Activated naive CD4-positive, alpha-beta T cell treated with anti-CD3 and anti-CD28 coated beads, Interleukin-2, amount 10 ng/mL, durations not matched to agents 7 days and 5 days (primary cell): ENCODE measurements at regions not wholly inside any gene's neighbourhood (a gene's known extent, or its start where the extent isn't known, plus 50 kb on each side); places are given as distances from the start of the nearest gene placed in this dataset.
"Not testable (repeated sequence)": the region's sequence is repeated elsewhere in the genome, so short reads cannot be mapped to it uniquely, and the experiment has no call there.

Source experiments
- CTCF ChIA-PET: fragments of 350-600 bp; sonication (Branson Sonifier 250); formaldehyde crosslinking; loops from one replicate; lab custom pipeline; 2021; ENCODE audit warnings: antibody characterized with exemption; lab: Charles Lee
- DNase-seq: peaks from one replicate; pipeline ENCODE4 v3.0.0-alpha.2; 2020
- H3K27ac Mint-ChIP-seq: one replicate; pipeline ENCODE4 v1.8.0; 2021; ENCODE audit warnings: mild to moderate bottlenecking, moderate library complexity, mixed read lengths
- H3K27me3 Mint-ChIP-seq: one replicate; pipeline ENCODE4 v1.8.0; 2021; ENCODE audit warnings: mild to moderate bottlenecking, mixed read lengths
- H3K36me3 Mint-ChIP-seq: one replicate; pipeline ENCODE4 v1.8.0; 2021; ENCODE audit warnings: mixed read lengths
- H3K4me1 Mint-ChIP-seq: one replicate; pipeline ENCODE4 v1.8.0; 2021; ENCODE audit warnings: mixed read lengths
- H3K4me3 Mint-ChIP-seq: one replicate; pipeline ENCODE4 v1.8.0; 2021; ENCODE audit warnings: mild to moderate bottlenecking, moderate library complexity, mixed read lengths
- H3K9me3 Mint-ChIP-seq: one replicate; pipeline ENCODE4 v1.8.0; 2021; ENCODE audit warnings: mixed read lengths

GRCh38 chr11:45386972-45387371, 100.8 kb upstream of the SYT13 start:
- Mint-ChIP-seq H3K4me3 (no peak overlapping the region), H3K36me3 (no peaks in the 10 kb centered on the region), H3K27me3 (peaks cover 49% of the 10 kb centered on the region), H3K4me1 (peaks cover 8% of the 10 kb centered on the region), H3K9me3 (no peaks in the 10 kb centered on the region), H3K27ac (no peak overlapping the region)
- DNase-seq, result no peak
- CTCF ChIA-PET, result interaction anchor here (1.4 to 3.1 kb wide), 2 partner anchors 16 to 268 kb away, joined by 3 to 12 read pairs; no protein-coding TSS in a partner anchor

- Mint-ChIP-seq H3K4me3 (no peak overlapping the region), H3K36me3 (no peaks in the 10 kb centered on the region), H3K4me1 (peaks cover 8% of the 10 kb centered on the region), H3K9me3 (no peaks in the 10 kb centered on the region), H3K27me3 (peaks cover 55% of the 10 kb centered on the region), H3K27ac (no peak overlapping the region)
- no peak for DNase-seq
- CTCF ChIA-PET, result interaction anchor here (3.1 kb wide), 1 partner anchor 15 kb away, joined by 12 read pairs; no protein-coding TSS in a partner anchor
Measured at GRCh38 chr11:45385844-45386243, 99.7 kb upstream of the SYT13 start.

- DNase-seq, result no peak
- Mint-ChIP-seq H3K27me3 (peaks cover 55% of the 10 kb centered on the region), H3K27ac (no peak overlapping the region), H3K4me3 (no peak overlapping the region), H3K36me3 (no peaks in the 10 kb centered on the region), H3K9me3 (no peaks in the 10 kb centered on the region), H3K4me1 (peaks cover 8% of the 10 kb centered on the region)
- CTCF ChIA-PET, result interaction anchor here (3.1 kb wide), 1 partner anchor 14 kb away, joined by 12 read pairs; no protein-coding TSS in a partner anchor
Measured at GRCh38 chr11:45385423-45385822, 99.3 kb upstream of the SYT13 start.

- Mint-ChIP-seq H3K36me3 (no peaks in the 10 kb centered on the region), H3K27ac (no peak overlapping the region), H3K27me3 (peaks cover 55% of the 10 kb centered on the region), H3K4me3 (no peak overlapping the region), H3K9me3 (no peaks in the 10 kb centered on the region), H3K4me1 (peaks cover 8% of the 10 kb centered on the region)
- peak; percentile 15 for DNase-seq
- CTCF ChIA-PET, result interaction anchor here (3.1 kb wide), 1 partner anchor 14 kb away, joined by 12 read pairs; no protein-coding TSS in a partner anchor
Measured at GRCh38 chr11:45384711-45385241, 98.6 kb upstream of the SYT13 start.

- Mint-ChIP-seq H3K4me1 (peaks cover 8% of the 10 kb centered on the region), H3K27me3 (peaks cover 55% of the 10 kb centered on the region), H3K4me3 (no peak overlapping the region), H3K9me3 (no peaks in the 10 kb centered on the region), H3K27ac (no peak overlapping the region), H3K36me3 (no peaks in the 10 kb centered on the region)
- DNase-seq, result peak; percentile 9
- CTCF ChIA-PET, result interaction anchor here (3.1 kb wide), 1 partner anchor 13 kb away, joined by 12 read pairs; no protein-coding TSS in a partner anchor
Measured at GRCh38 chr11:45384016-45384415, 97.9 kb upstream of the SYT13 start.

- Mint-ChIP-seq H3K27ac (no peak overlapping the region), H3K27me3 (peaks cover 47% of the 10 kb centered on the region), H3K4me3 (no peak overlapping the region), H3K36me3 (no peaks in the 10 kb centered on the region), H3K9me3 (no peaks in the 10 kb centered on the region), H3K4me1 (peaks cover 8% of the 10 kb centered on the region)
- DNase-seq, result no peak
- CTCF ChIA-PET, result interaction anchor here (1.5 kb wide), 1 partner anchor 12 kb away, joined by 5 read pairs; no protein-coding TSS in a partner anchor
Measured at GRCh38 chr11:45383224-45383623, 97.1 kb upstream of the SYT13 start.

GRCh38 chr11:45382133-45382878, 96.2 kb upstream of the SYT13 start:
- H3K4me3 Mint-ChIP-seq, result no peak overlapping the region
- peak; percentile 4 for DNase-seq
- CTCF ChIA-PET, result interaction anchor here (1.5 kb wide), 1 partner anchor 11 kb away, joined by 5 read pairs; no protein-coding TSS in a partner anchor
- H3K27me3 Mint-ChIP-seq, result peaks cover 43% of the 10 kb centered on the region
- H3K36me3 Mint-ChIP-seq, result no peaks in the 10 kb centered on the region
- H3K4me1 Mint-ChIP-seq, result peaks cover 8% of the 10 kb centered on the region
- H3K9me3 Mint-ChIP-seq, result no peaks in the 10 kb centered on the region
- H3K27ac Mint-ChIP-seq, result no peak overlapping the region

- no peaks in the 10 kb centered on the region for H3K9me3 Mint-ChIP-seq
- CTCF ChIA-PET, result interaction anchor here (0.7 kb wide), 1 partner anchor 8 kb away, joined by 3 read pairs; no protein-coding TSS in a partner anchor
- DNase-seq, result peak; percentile 3
- H3K36me3 Mint-ChIP-seq, result no peaks in the 10 kb centered on the region
- H3K27me3 Mint-ChIP-seq, result peaks cover 40% of the 10 kb centered on the region
- no peak overlapping the region for H3K4me3 Mint-ChIP-seq
- H3K27ac Mint-ChIP-seq, result no peak overlapping the region
- peaks cover 13% of the 10 kb centered on the region for H3K4me1 Mint-ChIP-seq
Measured at GRCh38 chr11:45379162-45379863, 93.2 kb upstream of the SYT13 start.

GRCh38 chr11:45378516-45378915, 92.4 kb upstream of the SYT13 start:
- no peak for DNase-seq
- no peak overlapping the region for H3K27ac Mint-ChIP-seq
- H3K4me1 Mint-ChIP-seq, result peaks cover 13% of the 10 kb centered on the region
- H3K9me3 Mint-ChIP-seq, result no peaks in the 10 kb centered on the region
- no peaks in the 10 kb centered on the region for H3K36me3 Mint-ChIP-seq
- CTCF ChIA-PET, result no interaction called here
- H3K4me3 Mint-ChIP-seq, result no peak overlapping the region
- H3K27me3 Mint-ChIP-seq, result peaks cover 40% of the 10 kb centered on the region

GRCh38 chr11:45374653-45375059, 88.5 kb upstream of the SYT13 start:
- CTCF ChIA-PET, result interaction anchor here (1.1 to 4.9 kb wide), 3 partner anchors 279 to 397 kb away, joined by 3 to 31 read pairs (median 9); no protein-coding TSS in a partner anchor
- Mint-ChIP-seq H3K36me3 (no peaks in the 10 kb centered on the region), H3K27me3 (peaks cover 56% of the 10 kb centered on the region), H3K4me1 (peaks cover 5% of the 10 kb centered on the region), H3K4me3 (no peak overlapping the region), H3K9me3 (no peaks in the 10 kb centered on the region), H3K27ac (no peak overlapping the region)
- no peak for DNase-seq

- H3K27me3 Mint-ChIP-seq, result peaks cover 60% of the 10 kb centered on the region
- H3K4me1 Mint-ChIP-seq, result peaks cover 5% of the 10 kb centered on the region
- no peak overlapping the region for H3K4me3 Mint-ChIP-seq
- H3K27ac Mint-ChIP-seq, result no peak overlapping the region
- no peak for DNase-seq
- H3K36me3 Mint-ChIP-seq, result no peaks in the 10 kb centered on the region
- CTCF ChIA-PET, result interaction anchor here (1.7 to 4.9 kb wide), 2 partner anchors 280 to 397 kb away, joined by 9 to 31 read pairs; no protein-coding TSS in a partner anchor
- no peaks in the 10 kb centered on the region for H3K9me3 Mint-ChIP-seq
Measured at GRCh38 chr11:45374130-45374529, 88.0 kb upstream of the SYT13 start.

GRCh38 chr11:45373506-45374035, 87.4 kb upstream of the SYT13 start:
- Mint-ChIP-seq H3K27me3 (peaks cover 63% of the 10 kb centered on the region), H3K27ac (no peak overlapping the region), H3K4me3 (no peak overlapping the region), H3K36me3 (no peaks in the 10 kb centered on the region), H3K4me1 (peaks cover 5% of the 10 kb centered on the region), H3K9me3 (no peaks in the 10 kb centered on the region)
- no peak for DNase-seq
- CTCF ChIA-PET, result interaction anchor here (1.7 to 4.9 kb wide), 3 partner anchors 280 to 398 kb away, joined by 9 to 31 read pairs (median 21); no protein-coding TSS in a partner anchor

- H3K27ac Mint-ChIP-seq, DNase-seq, H3K4me3 Mint-ChIP-seq, H3K36me3 Mint-ChIP-seq, H3K9me3 Mint-ChIP-seq, H3K4me1 Mint-ChIP-seq: not testable (repeated sequence)
- H3K27me3 Mint-ChIP-seq, result peaks cover 73% of the 10 kb centered on the region
- CTCF ChIA-PET, result interaction anchor here (0.7 to 4.9 kb wide), 7 partner anchors 31 to 436 kb away, joined by 3 to 42 read pairs (median 6); no protein-coding TSS in a partner anchor
Measured at GRCh38 chr11:45372414-45372813, 86.3 kb upstream of the SYT13 start.
